Ovary (tissue), 7 donors: ENCODE measurements at regions not wholly inside any gene's neighbourhood (a gene's known extent, or its start where the extent isn't known, plus 50 kb on each side); places are given as distances from the start of the nearest gene placed in this dataset.

Experiments used
- DNase-seq, 5 donors: peaks; one replicate each; pipeline ENCODE4 v3.0.0-alpha.2; 2019 to 2020
- H3K27ac ChIP-seq, 2 donors: fragments of 200-600 bp; one replicate each; pipeline versions ENCODE4 v1.5.1 to v1.8.0; 2019 to 2022
- H3K27me3 ChIP-seq: fragments of 200-600 bp; one replicate; pipeline ENCODE4 v1.8.0; 2022
- H3K36me3 ChIP-seq: fragments of 200-600 bp; sonication (generic); one replicate; pipeline ENCODE4 v1.5.1; 2019
- H3K4me1 ChIP-seq: one replicate; pipeline ENCODE4 v1.8.1; 2013; ENCODE audit warnings: mild to moderate bottlenecking, moderate library complexity; ENCODE audit not compliant: insufficient read depth
- H3K4me3 ChIP-seq: fragments of 200-600 bp; sonication (generic); one replicate; pipeline ENCODE4 v1.5.1; 2017
- H3K9me3 ChIP-seq, 2 donors: fragments of 200-600 bp in 1 of 2; sonication (generic) in 1 of 2; one replicate each; pipeline versions ENCODE4 v1.5.1 to v1.8.1; 2013 to 2019; ENCODE audit warnings: mild to moderate bottlenecking in 1 of 2, moderate library complexity in 1 of 2
- CTCF ChIP-seq, 3 donors: fragments of 450-650 bp in 2 of 3; fragments of 200-600 bp in 1 of 3; IDR thresholded peaks; one replicate each; pipeline versions ENCODE4 v1.5.1 to v1.8.0; 2016 to 2022; ENCODE audit warnings: antibody characterized with exemption in 3 of 3, mild to moderate bottlenecking in 1 of 3
- EP300 ChIP-seq: sonication (generic); formaldehyde crosslinking; IDR thresholded peaks from one replicate; pipeline ENCODE4 v1.6.1; 2017; ENCODE audit warnings: antibody characterized with exemption
- POLR2A ChIP-seq: fragments of 450-650 bp; IDR thresholded peaks from one replicate; pipeline ENCODE4 v1.6.1; 2017; ENCODE audit warnings: antibody characterized with exemption, mild to moderate bottlenecking, moderate library complexity
- WGBS, 3 donors: extraction: QIAGEN DNeasy Blood & Tissue Kit in 1 of 3; methylation state at CpG; one replicate each; pipeline versions ENCODE4 v1.1.5 to v1.1.7; 2013 to 2017; 5-methylcytosine and 5-hydroxymethylcytosine counted together
- intact Hi-C, 4 donors: fragments of 100-400 bp; cut with DNase I; formaldehyde crosslinking; loops; one replicate each; pipeline versions ENCODE4 v1.11.0 to v1.15.1; 2022 to 2023
- donor health status: DM: no; HTN: no; CAD: no; lungs with moderate emphysema.
- donor health status: DM: no; HTN: no; CAD: no.
- donor health status: Bipolar disorder and iron deficiency.
- donor health status: DM: no; HTN: no; CAD: no.
- donor health status: DM: yes; HTN: yes; CAD: no.

GRCh38 chr3:13972679-13973379, 93.0 kb upstream of the WNT7A start:
- Histone ChIP-seq H3K9me3 (no peaks in the 10 kb centered on the region), H3K27ac (no peak overlapping the region), H3K36me3 (no peaks in the 10 kb centered on the region), H3K4me1 (no peaks in the 10 kb centered on the region), H3K27me3 (no peaks in the 10 kb centered on the region), H3K4me3 (no peak overlapping the region)
- WGBS, 3 donors, result 78 to 87% (median 86%) methylated on average over 5 of the region's 5 CpGs
- no peak for DNase-seq
- intact Hi-C loops, result no loop called here
- TF ChIP-seq POLR2A (no peak), EP300 (no peak), CTCF (IDR thresholded peaks at IDR 0.05) (no peak)

GRCh38 chr3:13966302-13966701, 86.4 kb upstream of the WNT7A start:
- Histone ChIP-seq H3K36me3 (no peaks in the 10 kb centered on the region), H3K4me3 (no peak overlapping the region), H3K4me1 (no peaks in the 10 kb centered on the region), H3K9me3 (no peaks in the 10 kb centered on the region), H3K27me3 (no peaks in the 10 kb centered on the region), H3K27ac (no peak overlapping the region)
- DNase-seq, result no peak
- TF ChIP-seq CTCF (IDR thresholded peaks at IDR 0.05) (no peak), POLR2A (no peak), EP300 (no peak)
- intact Hi-C loops, result no loop called here
- WGBS, 3 donors, result 64 to 72% (median 72%) methylated on average over 3 of the region's 3 CpGs

GRCh38 chr3:13963137-13963886, 83.4 kb upstream of the WNT7A start:
- no peaks in the 10 kb centered on the region for H3K36me3 ChIP-seq
- WGBS, 3 donors, result 82 to 96% (median 91%) methylated on average over 4 of the region's 4 CpGs
- TF ChIP-seq EP300, result no peak

GRCh38 chr3:13954741-13955483, 75.0 kb upstream of the WNT7A start:
- Histone ChIP-seq H3K4me1 (no peaks in the 10 kb centered on the region), H3K9me3 (no peaks in the 10 kb centered on the region), H3K27me3 (no peaks in the 10 kb centered on the region), H3K4me3 (no peak overlapping the region), H3K27ac (no peak overlapping the region), H3K36me3 (no peaks in the 10 kb centered on the region)
- DNase-seq, result no peak
- 41 to 52% (median 48%) methylated on average over 11 of the region's 11 CpGs for WGBS, 3 donors
- intact Hi-C loops, result no loop called here
- TF ChIP-seq POLR2A (no peak), CTCF (IDR thresholded peaks at IDR 0.05) (no peak), EP300 (no peak)

More at GRCh38 chr3:13963137-13963886, 83.4 kb upstream of the WNT7A start:
- intact Hi-C loops, result no loop called here
- Histone ChIP-seq H3K4me3 (no peak overlapping the region), H3K27me3 (no peaks in the 10 kb centered on the region), H3K27ac (no peak overlapping the region), H3K9me3 (no peaks in the 10 kb centered on the region), H3K4me1 (no peaks in the 10 kb centered on the region)
- DNase-seq, result no peak
